Right lobe of liver (tissue), 6 donors: ENCODE measurements at regions not wholly inside any gene's neighbourhood (a gene's known extent, or its start where the extent isn't known, plus 50 kb on each side); places are given as distances from the start of the nearest gene placed in this dataset.

Source experiments
- ATAC-seq, 4 donors: fragments of 200-7000 bp; cut with Tn5 transposase; one replicate each; pipeline ENCODE4 v1.9.1; 2020; ENCODE audit warnings: mild to moderate bottlenecking in 4 of 4, moderate library complexity in 4 of 4
- DNase-seq, 3 donors: peaks; one replicate each; pipeline ENCODE4 v3.0.0-alpha.2; 2020
- H3K27ac ChIP-seq, 3 donors: fragments of 200-600 bp; one replicate each; pipeline ENCODE4 v1.8.0; 2022
- H3K27me3 ChIP-seq, 2 donors: fragments of 200-600 bp; one replicate each; pipeline ENCODE4 v1.8.0; 2022
- H3K36me3 ChIP-seq, 4 donors: fragments of 200-600 bp; sonication (generic) in 1 of 4; one replicate each; pipeline versions ENCODE4 v1.5.1 to v1.8.0; 2017 to 2022; ENCODE audit warnings: control low read depth in 1 of 4
- H3K4me1 ChIP-seq, 4 donors: fragments of 200-600 bp; sonication (generic) in 1 of 4; one replicate each; pipeline versions ENCODE4 v1.5.1 to v1.8.0; 2017 to 2022; ENCODE audit warnings: control low read depth in 1 of 4
- H3K4me3 ChIP-seq, 3 donors: fragments of 200-600 bp; one replicate each; pipeline ENCODE4 v1.8.0; 2022
- H3K9me3 ChIP-seq, 4 donors: fragments of 200-600 bp; sonication (generic) in 1 of 4; one replicate each; pipeline versions ENCODE4 v1.5.1 to v1.8.0; 2017 to 2022; ENCODE audit warnings: control low read depth in 1 of 4
- CTCF ChIP-seq, 4 donors: fragments of 200-600 bp in 3 of 4; fragments of 450-650 bp in 1 of 4; IDR thresholded peaks; one replicate each; pipeline versions ENCODE4 v1.5.1 to v1.8.0; 2016 to 2022; ENCODE audit warnings: antibody characterized with exemption in 4 of 4, mild to moderate bottlenecking in 2 of 4
- POLR2A ChIP-seq: fragments of 450-650 bp; IDR thresholded peaks from one replicate; pipeline ENCODE4 v1.6.1; 2017; ENCODE audit warnings: antibody characterized with exemption, mild to moderate bottlenecking
- WGBS: methylation state at CpG from one replicate; pipeline ENCODE4 v1.1.6; 2018; ENCODE audit warnings: low coverage, low lambda C conversion rate; ENCODE audit not compliant: insufficient coverage; ENCODE audit errors: missing lambda C conversion rate; 5-methylcytosine and 5-hydroxymethylcytosine counted together
- intact Hi-C, 2 donors: fragments of 100-400 bp; cut with DNase I; formaldehyde crosslinking; loops; one replicate each; pipeline versions ENCODE4 v1.11.2 to v1.14.1; 2022
- donor health status: DM: no; HTN: yes; CAD: no.
- donor health status: DM: no; HTN: no; CAD: no.
- donor health status: DM: no; HTN: no; CAD: no.
- donor health status: DM: no; HTN: yes; CAD: no.
- donor health status: DM: no; HTN: yes; CAD: no.

GRCh38 chr5:28678899-28679298, 1640.5 kb upstream of the CDH9 start:
- Histone ChIP-seq H3K27ac (no peak overlapping the region), H3K9me3 (no peaks in the 10 kb centered on the region), H3K36me3 (no peaks in the 10 kb centered on the region), H3K27me3 (no peaks in the 10 kb centered on the region), H3K4me1 (no peaks in the 10 kb centered on the region), H3K4me3 (no peak overlapping the region)
- intact Hi-C loops: no loop called here
- no peak for DNase-seq
- ATAC-seq: no peak
- TF ChIP-seq POLR2A (no peak), CTCF (IDR thresholded peaks at IDR 0.05) (no peak)

GRCh38 chr5:28666110-28666509, 1627.7 kb upstream of the CDH9 start:
- no peak overlapping the region for H3K4me3 ChIP-seq
- no peaks in the 10 kb centered on the region for H3K9me3 ChIP-seq
- no peaks in the 10 kb centered on the region for H3K36me3 ChIP-seq
- 31% methylated on average over 1 of the region's 1 CpG for WGBS
- DNase-seq (no peak), ATAC-seq (no peak)
- no peaks in the 10 kb centered on the region for H3K4me1 ChIP-seq
- H3K27me3 ChIP-seq: no peaks in the 10 kb centered on the region
- intact Hi-C loops: no loop called here
- TF ChIP-seq POLR2A (no peak), CTCF (IDR thresholded peaks at IDR 0.05) (no peak)
- no peak overlapping the region for H3K27ac ChIP-seq

- Histone ChIP-seq H3K4me3 (no peak overlapping the region), H3K27ac (no peak overlapping the region), H3K4me1 (no peaks in the 10 kb centered on the region), H3K27me3 (no peaks in the 10 kb centered on the region), H3K9me3 (no peaks in the 10 kb centered on the region), H3K36me3 (no peaks in the 10 kb centered on the region)
- ATAC-seq: no peak
- TF ChIP-seq POLR2A (no peak), CTCF (IDR thresholded peaks at IDR 0.05) (no peak)
- intact Hi-C loops: no loop called here
- DNase-seq: no peak
- 57% methylated on average over 2 of the region's 2 CpGs for WGBS
These were observed 1609.7 kb upstream of the CDH9 start for GRCh38 chr5:28648108-28648507.

- no peak overlapping the region for H3K27ac ChIP-seq
- TF ChIP-seq POLR2A (no peak), CTCF (IDR thresholded peaks at IDR 0.05) (no peak)
- no peaks in the 10 kb centered on the region for H3K36me3 ChIP-seq
- intact Hi-C loops: no loop called here
- H3K4me3 ChIP-seq: no peak overlapping the region
- ATAC-seq: no peak
- H3K4me1 ChIP-seq: no peaks in the 10 kb centered on the region
- 69% methylated on average over 4 of the region's 9 CpGs for WGBS
- H3K9me3 ChIP-seq: no peaks in the 10 kb centered on the region
- no peaks in the 10 kb centered on the region for H3K27me3 ChIP-seq
- DNase-seq: no peak
These were observed 1594.2 kb upstream of the CDH9 start for GRCh38 chr5:28632607-28633006.

GRCh38 chr5:28603869-28604268, 1565.5 kb upstream of the CDH9 start:
- Histone ChIP-seq H3K4me3 (no peak overlapping the region), H3K4me1 (no peaks in the 10 kb centered on the region), H3K27me3 (no peaks in the 10 kb centered on the region), H3K9me3 (no peaks in the 10 kb centered on the region), H3K36me3 (no peaks in the 10 kb centered on the region), H3K27ac (no peak overlapping the region)
- DNase-seq: no peak
- TF ChIP-seq CTCF (IDR thresholded peaks at IDR 0.05) (no peak), POLR2A (no peak)
- 78% methylated on average over 3 of the region's 3 CpGs for WGBS
- intact Hi-C loops: no loop called here
- no peak for ATAC-seq
